ENCODE measurements at regions not wholly inside any gene's neighbourhood (a gene's known extent, or its start where the extent isn't known, plus 50 kb on each side); places are given as distances from the start of the nearest gene placed in this dataset.

- Histone ChIP-seq H3F3A (ENCODE audit: low read depth) (no peaks in the 10 kb centered on the region), H4K20me1 (ENCODE audit: low read depth) (no peaks in the 10 kb centered on the region), H3K4me3 (no peak overlapping the region), H3K9me3 (ENCODE audit: low read depth) (no peaks in the 10 kb centered on the region), H3K4me2 (no peak overlapping the region), H3K27ac (no peak overlapping the region), H3K79me2 (ENCODE audit: low read depth) (no peaks in the 10 kb centered on the region), H3K36me3 (no peaks in the 10 kb centered on the region), H3K27me3 (no peaks in the 10 kb centered on the region), H2AFZ (replicated peaks) (no peak overlapping the region), H3K4me1 (peaks cover 9% of the 10 kb centered on the region), H3K9ac (no peak overlapping the region)
- Mint-ChIP-seq H3K4me1 (peaks cover 9% of the 10 kb centered on the region), H3K9me3 (peaks cover 3% of the 10 kb centered on the region), H3K27me3 (ENCODE audit: insufficient read depth, low read depth) (peaks cover 3% of the 10 kb centered on the region), H3K27ac (no peak overlapping the region), H3K36me3 (no peaks in the 10 kb centered on the region), H3K4me3 (no peak overlapping the region)
- TF ChIP-seq EZH2 (IDR thresholded peaks at IDR 0.05) (no peak), EZH2phosphoT487 (IDR thresholded peaks at IDR 0.05) (no peak)
- DNase-seq (ENCODE audit: low spot score), result no peak
Observed at GRCh38 chr1:94628499-94628843, 86.9 kb upstream of the F3 start.

GRCh38 chr1:94627771-94628498 lies 86.4 kb upstream of the F3 start:
- Mint-ChIP-seq H3K9me3 (peaks cover 3% of the 10 kb centered on the region), H3K27ac (no peak overlapping the region), H3K27me3 (ENCODE audit: insufficient read depth, low read depth) (peaks cover 3% of the 10 kb centered on the region), H3K36me3 (no peaks in the 10 kb centered on the region), H3K4me3 (no peak overlapping the region), H3K4me1 (peaks cover 13% of the 10 kb centered on the region)
- Histone ChIP-seq H3K27me3 (no peaks in the 10 kb centered on the region), H3F3A (ENCODE audit: low read depth) (no peaks in the 10 kb centered on the region), H2AFZ (replicated peaks) (no peak overlapping the region), H3K9me3 (ENCODE audit: low read depth) (no peaks in the 10 kb centered on the region), H3K27ac (no peak overlapping the region), H3K4me1 (peaks cover 14% of the 10 kb centered on the region), H4K20me1 (ENCODE audit: low read depth) (no peaks in the 10 kb centered on the region), H3K4me2 (no peak overlapping the region), H3K36me3 (no peaks in the 10 kb centered on the region), H3K9ac (no peak overlapping the region), H3K79me2 (ENCODE audit: low read depth) (no peaks in the 10 kb centered on the region), H3K4me3 (no peak overlapping the region)
- DNase-seq (ENCODE audit: low spot score), result no peak
- TF ChIP-seq EZH2 (IDR thresholded peaks at IDR 0.05) (no peak), CTCF (IDR thresholded peaks at IDR 0.05) (no peak), EZH2phosphoT487 (IDR thresholded peaks at IDR 0.05) (no peak)

- Histone ChIP-seq H3K4me2 (no peak overlapping the region), H3K9ac (no peak overlapping the region), H4K20me1 (ENCODE audit: low read depth) (no peaks in the 10 kb centered on the region), H3K27me3 (no peaks in the 10 kb centered on the region), H3K79me2 (ENCODE audit: low read depth) (no peaks in the 10 kb centered on the region), H2AFZ (replicated peaks) (peak overlapping the region; percentile 66), H3K9me3 (ENCODE audit: low read depth) (no peaks in the 10 kb centered on the region), H3F3A (ENCODE audit: low read depth) (no peaks in the 10 kb centered on the region), H3K27ac (no peak overlapping the region), H3K4me3 (no peak overlapping the region), H3K36me3 (no peaks in the 10 kb centered on the region), H3K4me1 (peaks cover 21% of the 10 kb centered on the region)
- Mint-ChIP-seq H3K27me3 (ENCODE audit: insufficient read depth, low read depth) (peaks cover 5% of the 10 kb centered on the region), H3K36me3 (no peaks in the 10 kb centered on the region), H3K27ac (peak overlapping the region; percentile 42), H3K4me1 (peaks cover 25% of the 10 kb centered on the region), H3K4me3 (no peak overlapping the region), H3K9me3 (peaks cover 5% of the 10 kb centered on the region)
- TF ChIP-seq EZH2 (IDR thresholded peaks at IDR 0.05) (no peak), EZH2phosphoT487 (IDR thresholded peaks at IDR 0.05) (no peak), CTCF (IDR thresholded peaks at IDR 0.05) (no peak)
- no peak for DNase-seq (ENCODE audit: low spot score)
Observed at GRCh38 chr1:94624203-94624602, 82.6 kb upstream of the F3 start.

- peaks cover 6% of the 10 kb centered on the region for H3K9me3 Mint-ChIP-seq
- Histone ChIP-seq H3K36me3 (no peaks in the 10 kb centered on the region), H3K4me2 (no peak overlapping the region), H3K4me3 (no peak overlapping the region), H3K27me3 (no peaks in the 10 kb centered on the region), H3K79me2 (ENCODE audit: low read depth) (no peaks in the 10 kb centered on the region), H3K9ac (no peak overlapping the region), H3K4me1 (peaks cover 21% of the 10 kb centered on the region), H2AFZ (replicated peaks) (peak overlapping the region; percentile 66), H3F3A (ENCODE audit: low read depth) (no peaks in the 10 kb centered on the region), H3K27ac (no peak overlapping the region), H3K9me3 (ENCODE audit: low read depth) (no peaks in the 10 kb centered on the region), H4K20me1 (ENCODE audit: low read depth) (no peaks in the 10 kb centered on the region)
- peak overlapping the region; percentile 42 for H3K27ac Mint-ChIP-seq
- peaks cover 5% of the 10 kb centered on the region for H3K27me3 Mint-ChIP-seq (ENCODE audit: insufficient read depth, low read depth)
- no peak overlapping the region for H3K4me3 Mint-ChIP-seq
- peaks cover 27% of the 10 kb centered on the region for H3K4me1 Mint-ChIP-seq
- TF ChIP-seq CTCF (IDR thresholded peaks at IDR 0.05), result no peak
- no peak for TF ChIP-seq EZH2 (IDR thresholded peaks at IDR 0.05)
- TF ChIP-seq EZH2phosphoT487 (IDR thresholded peaks at IDR 0.05), result no peak
- no peak for DNase-seq (ENCODE audit: low spot score)
- H3K36me3 Mint-ChIP-seq, result no peaks in the 10 kb centered on the region
Observed at GRCh38 chr1:94623560-94624148, 82.1 kb upstream of the F3 start.
